PFSK-1 (cell line): ENCODE measurements at regions not wholly inside any gene's neighbourhood (a gene's known extent, or its start where the extent isn't known, plus 50 kb on each side); places are given as distances from the start of the nearest gene placed in this dataset.

Experiments used
- FOXP2 ChIP-seq: optimal IDR thresholded peaks from 2 replicates; pipeline ENCODE3; 2011; ENCODE audit warnings: borderline replicate concordance, control low read depth, inconsistent platforms; ENCODE audit not compliant: insufficient read depth; ENCODE audit errors: extremely low read length, extremely low read depth
- POLR2AphosphoS5 ChIP-seq: IDR thresholded peaks from 2 replicates; pipeline ENCODE4 v1.6.1; 2012; ENCODE audit warnings: low read depth, mild to moderate bottlenecking, control low read depth, low read length, moderate library complexity
- SIN3A ChIP-seq: IDR thresholded peaks from 2 replicates; pipeline ENCODE4 v1.6.1; 2012; ENCODE audit warnings: mild to moderate bottlenecking, low read length, moderate library complexity, borderline replicate concordance; ENCODE audit not compliant: insufficient read depth
- TAF1 ChIP-seq: IDR thresholded peaks from 2 replicates; pipeline ENCODE4 v1.6.1; 2012; ENCODE audit warnings: low read length, control low read depth, borderline replicate concordance; ENCODE audit not compliant: insufficient read depth

DNA sequence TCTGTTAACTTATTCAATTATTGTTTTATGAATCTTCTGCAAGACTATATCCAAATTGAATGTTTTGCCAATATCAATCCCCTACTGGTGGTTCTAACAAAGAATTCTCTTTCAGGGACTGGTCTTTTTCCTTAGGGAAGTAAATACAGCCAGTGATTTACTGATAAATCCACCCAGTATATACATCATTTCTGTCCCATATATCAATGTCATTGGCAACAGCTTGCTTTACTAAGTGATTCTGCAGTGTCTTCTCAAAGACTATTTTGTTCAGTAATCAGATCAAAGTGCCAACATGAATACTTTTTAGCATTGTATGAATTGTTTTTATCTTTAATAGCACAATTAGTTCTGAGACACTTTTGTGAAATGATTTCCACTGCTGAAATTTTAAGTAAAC lies 114.0 kb upstream of the OBI1 start:
- TF ChIP-seq POLR2AphosphoS5 (no peak), FOXP2 (no peak), SIN3A (no peak), TAF1 (no peak)
